CD4-positive, CD25-positive, alpha-beta regulatory T cell (primary cell): ENCODE measurements at regions not wholly inside any gene's neighbourhood (a gene's known extent, or its start where the extent isn't known, plus 50 kb on each side); places are given as distances from the start of the nearest gene placed in this dataset.

ENCODE experiments used
- ATAC-seq, 2 donors: fragments of 150-1000 bp; cut with Tn5 transposase; one replicate each; pipeline ENCODE4 v1.10.0; 2021; ENCODE audit warnings: low read depth in 2 of 2, moderate number of reproducible peaks in 2 of 2, moderate library complexity in 1 of 2
- DNase-seq, 3 donors: peaks; one replicate each; pipeline versions ENCODE4 v3.0.0 to v3.0.0-alpha.2; 2012 to 2022; ENCODE audit warnings: mixed read lengths in 1 of 3
- H3K27ac ChIP-seq: one replicate; pipeline ENCODE4 v1.7.0; 2013; ENCODE audit warnings: mild to moderate bottlenecking, low read length; ENCODE audit not compliant: insufficient read depth, poor library complexity, severe bottlenecking
- H3K27me3 ChIP-seq: one replicate; pipeline ENCODE4 v1.7.0; 2013; ENCODE audit warnings: low read length; ENCODE audit not compliant: control insufficient read depth, insufficient read depth
- H3K36me3 ChIP-seq: one replicate; pipeline ENCODE4 v1.7.0; 2013; ENCODE audit warnings: mild to moderate bottlenecking, low read length, moderate library complexity; ENCODE audit not compliant: control insufficient read depth, insufficient read depth
- H3K4me1 ChIP-seq: 2 replicates; pipeline ENCODE4 v1.7.0; 2013; ENCODE audit warnings: mild to moderate bottlenecking, low read length; ENCODE audit not compliant: insufficient read depth, control insufficient read depth, poor library complexity, severe bottlenecking
- H3K4me3 ChIP-seq: one replicate; pipeline ENCODE4 v1.7.0; 2013; ENCODE audit warnings: low read depth, mild to moderate bottlenecking, low read length, moderate library complexity
- H3K9me3 ChIP-seq, 2 experiments: 1 replicate in 1 of 2; 2 replicates in 1 of 2; pipeline ENCODE4 v1.7.0; 2013; ENCODE audit warnings: low read length in 2 of 2, mild to moderate bottlenecking in 1 of 2, moderate library complexity in 1 of 2; ENCODE audit not compliant: control insufficient read depth in 2 of 2
- H3K27ac Mint-ChIP-seq, 3 donors: one replicate each; pipeline ENCODE4 v1.8.0; 2020 to 2022; ENCODE audit warnings: mild to moderate bottlenecking in 3 of 3, mixed read lengths in 3 of 3, moderate library complexity in 2 of 3
- H3K27me3 Mint-ChIP-seq: one replicate; pipeline ENCODE4 v1.8.0; 2022; ENCODE audit warnings: mild to moderate bottlenecking, mixed read lengths
- H3K36me3 Mint-ChIP-seq: one replicate; pipeline ENCODE4 v1.8.0; 2020; ENCODE audit warnings: mixed read lengths
- H3K4me1 Mint-ChIP-seq, 4 donors: one replicate each; pipeline ENCODE4 v1.8.0; 2020 to 2022; ENCODE audit warnings: mixed read lengths in 4 of 4, mild to moderate bottlenecking in 1 of 4
- H3K4me3 Mint-ChIP-seq, 4 donors: one replicate each; pipeline ENCODE4 v1.8.0; 2020 to 2022; ENCODE audit warnings: mild to moderate bottlenecking in 4 of 4, mixed read lengths in 4 of 4, moderate library complexity in 3 of 4
- H3K9me3 Mint-ChIP-seq, 7 donors: one replicate each; pipeline ENCODE4 v1.8.0; 2020 to 2022; ENCODE audit warnings: mixed read lengths in 7 of 7, mild to moderate bottlenecking in 3 of 7, moderate library complexity in 2 of 7

DNA sequence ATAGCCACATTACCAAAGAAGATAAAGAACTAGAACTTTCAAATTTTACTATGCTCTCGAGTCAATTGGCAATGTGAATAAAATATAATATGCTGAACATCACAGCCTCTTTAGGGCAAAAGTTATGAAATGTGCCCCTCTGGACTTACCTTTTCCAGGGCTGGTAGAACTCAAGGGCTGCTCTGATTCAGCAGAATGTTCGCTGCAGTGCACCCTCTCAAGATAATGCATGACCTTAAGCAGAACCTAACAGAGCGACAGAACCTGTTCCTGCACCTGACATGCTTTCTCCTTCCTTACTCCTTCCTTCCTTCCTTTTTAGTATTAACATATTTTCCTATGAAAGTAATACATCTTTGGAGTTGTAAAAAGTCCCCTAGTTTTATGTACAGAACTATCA is 65.4 kb upstream of the STXBP5 start:
- H3K27me3 ChIP-seq = no peaks in the 10 kb centered on the region
- no peak for DNase-seq
- Mint-ChIP-seq H3K27me3 (no peaks in the 10 kb centered on the region), H3K27ac (no peak overlapping the region), H3K36me3 (no peaks in the 10 kb centered on the region), H3K4me3 (no peak overlapping the region), H3K9me3 (peaks cover 0 to 5% (median 2%) of the 10 kb centered on the region in 7 donors), H3K4me1 (peaks cover 0 to under 1% (median 0%) of the 10 kb centered on the region in 4 donors)
- no peak for ATAC-seq
- no peaks in the 10 kb centered on the region for H3K9me3 ChIP-seq
- no peak overlapping the region for H3K27ac ChIP-seq
- H3K4me1 ChIP-seq = no peaks in the 10 kb centered on the region
- no peak overlapping the region for H3K4me3 ChIP-seq
- H3K36me3 ChIP-seq = no peaks in the 10 kb centered on the region

DNA sequence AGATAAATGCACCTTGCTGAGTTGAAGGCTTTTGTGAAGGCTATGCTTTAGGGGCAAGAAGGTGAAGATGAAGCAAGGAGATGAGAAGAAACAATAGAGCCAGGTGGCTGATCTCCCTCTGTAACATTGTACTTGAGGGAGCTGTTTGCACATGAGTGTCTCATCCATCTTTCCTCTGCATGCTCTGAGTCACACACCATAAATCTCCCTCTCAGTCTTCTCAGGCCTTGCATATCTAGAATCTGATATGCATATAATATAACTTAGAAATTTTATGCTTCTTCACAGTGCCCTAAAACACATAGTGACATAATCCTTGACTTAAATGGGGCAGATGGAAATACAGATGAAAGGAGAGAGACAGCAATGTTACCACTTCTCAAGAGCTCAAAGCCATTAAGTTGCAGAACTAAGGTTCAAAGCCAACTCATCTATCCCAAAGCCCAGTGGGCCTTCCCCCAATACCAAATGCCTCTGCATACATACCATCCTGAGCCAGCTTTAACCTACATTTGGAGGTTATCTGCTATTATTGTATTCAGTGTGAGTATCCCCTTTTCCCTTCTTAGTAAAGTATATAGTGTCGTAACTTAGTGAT is 62.4 kb upstream of the STXBP5 start:
- Mint-ChIP-seq H3K36me3 (no peaks in the 10 kb centered on the region), H3K27me3 (no peaks in the 10 kb centered on the region), H3K27ac (no peak overlapping the region), H3K4me1 (no peaks in the 10 kb centered on the region), H3K9me3 (peaks cover 0 to 3% (median 0%) of the 10 kb centered on the region in 7 donors), H3K4me3 (no peak overlapping the region)
- DNase-seq (no peak), ATAC-seq (no peak)
- no peaks in the 10 kb centered on the region for H3K27me3 ChIP-seq
- H3K36me3 ChIP-seq = no peaks in the 10 kb centered on the region
- H3K27ac ChIP-seq = no peak overlapping the region
- no peaks in the 10 kb centered on the region for H3K9me3 ChIP-seq
- H3K4me1 ChIP-seq = no peaks in the 10 kb centered on the region
- H3K4me3 ChIP-seq = no peak overlapping the region

DNA sequence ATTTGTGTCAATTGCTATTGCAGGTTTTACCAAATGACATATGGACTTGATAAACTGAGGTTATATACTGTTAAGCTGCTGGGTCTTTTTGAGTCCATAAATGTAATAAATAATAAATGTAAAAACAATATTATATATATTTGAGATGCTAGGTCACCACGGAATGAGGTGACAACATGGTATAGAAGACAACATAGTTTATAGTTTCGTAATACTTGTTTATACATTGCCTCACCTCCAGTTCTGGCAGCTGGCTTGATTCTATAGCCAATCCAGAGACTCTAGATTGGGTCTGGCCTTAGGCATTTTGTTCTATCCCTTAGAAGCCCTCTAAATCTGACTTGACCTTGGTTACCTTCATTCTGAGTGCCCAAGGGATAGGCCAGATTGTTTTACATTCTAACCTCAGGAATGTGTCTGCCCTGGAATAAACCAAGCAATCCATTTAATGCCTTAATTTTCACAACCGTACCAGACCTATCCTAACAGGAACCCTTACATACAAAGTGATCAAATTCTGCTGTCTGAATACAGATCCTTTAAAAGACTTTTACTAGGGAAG is 61.5 kb upstream of the STXBP5 start:
- no peak overlapping the region for H3K27ac Mint-ChIP-seq
- H3K4me3 ChIP-seq = no peak overlapping the region
- DNase-seq (no peak), ATAC-seq (no peak)
- H3K9me3 Mint-ChIP-seq = peaks cover 0 to 3% (median 0%) of the 10 kb centered on the region in 7 donors
- no peaks in the 10 kb centered on the region for H3K36me3 Mint-ChIP-seq
- no peaks in the 10 kb centered on the region for H3K4me1 ChIP-seq
- H3K9me3 ChIP-seq = no peaks in the 10 kb centered on the region
- H3K27me3 ChIP-seq = no peaks in the 10 kb centered on the region
- H3K27me3 Mint-ChIP-seq = no peaks in the 10 kb centered on the region
- H3K4me1 Mint-ChIP-seq = no peaks in the 10 kb centered on the region
- no peak overlapping the region for H3K27ac ChIP-seq
- H3K4me3 Mint-ChIP-seq = no peak overlapping the region
- no peaks in the 10 kb centered on the region for H3K36me3 ChIP-seq

DNA sequence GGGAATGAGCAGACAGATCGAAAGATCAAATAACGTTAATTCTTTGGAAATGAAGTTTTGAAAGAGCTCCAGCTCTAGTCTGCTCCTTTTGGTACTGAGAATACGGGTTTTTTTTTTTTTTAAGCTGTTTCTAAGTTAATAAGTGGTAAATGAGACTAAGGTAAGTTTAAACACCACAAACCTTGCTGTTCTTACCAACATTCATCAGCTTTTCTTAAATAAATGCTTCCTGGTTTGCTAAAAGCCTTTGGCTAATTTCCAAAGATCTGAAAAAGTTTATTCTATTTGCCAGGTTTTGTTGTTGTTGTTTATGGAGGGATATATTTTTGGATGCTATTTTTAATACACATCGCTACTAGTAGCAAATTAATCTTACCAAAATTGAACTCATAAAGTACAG is 55.1 kb upstream of the STXBP5 start:
- peaks cover 0 to 3% (median 0%) of the 10 kb centered on the region in 7 donors for H3K9me3 Mint-ChIP-seq
- H3K4me3 Mint-ChIP-seq = no peak overlapping the region
- no peak overlapping the region for H3K27ac ChIP-seq
- no peaks in the 10 kb centered on the region for H3K36me3 Mint-ChIP-seq
- peaks cover 0 to 4% (median under 1%) of the 10 kb centered on the region in 4 donors for H3K4me1 Mint-ChIP-seq
- ATAC-seq (no peak), DNase-seq (no peak)
- H3K27me3 Mint-ChIP-seq = peaks cover 4% of the 10 kb centered on the region
- H3K27me3 ChIP-seq = no peaks in the 10 kb centered on the region
- H3K36me3 ChIP-seq = no peaks in the 10 kb centered on the region
- H3K4me1 ChIP-seq = no peaks in the 10 kb centered on the region
- no peak overlapping the region for H3K27ac Mint-ChIP-seq
- H3K4me3 ChIP-seq = no peak overlapping the region
- H3K9me3 ChIP-seq = no peaks in the 10 kb centered on the region

DNA sequence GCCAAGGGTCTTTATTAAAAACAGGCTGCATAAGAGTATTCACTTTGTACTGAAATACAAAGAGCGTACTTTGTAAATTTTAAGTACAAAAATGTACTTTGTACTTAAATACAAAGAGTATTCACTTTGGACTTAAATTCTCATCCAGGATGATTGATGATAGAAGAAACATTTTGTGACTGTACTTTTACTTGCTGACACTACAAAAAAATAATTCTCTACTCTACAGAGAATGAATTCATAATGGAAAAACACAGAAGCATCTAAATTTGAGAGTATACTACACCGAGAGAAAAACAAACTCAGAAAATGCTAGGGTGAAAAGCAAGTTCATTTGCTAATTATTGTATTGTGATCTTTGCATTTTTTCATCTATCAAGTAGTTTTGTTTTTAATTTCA is 54.4 kb upstream of the STXBP5 start:
- Histone ChIP-seq H3K4me1 (no peaks in the 10 kb centered on the region), H3K36me3 (no peaks in the 10 kb centered on the region), H3K9me3 (no peaks in the 10 kb centered on the region), H3K27ac (no peak overlapping the region), H3K4me3 (no peak overlapping the region), H3K27me3 (no peaks in the 10 kb centered on the region)
- no peak overlapping the region for H3K27ac Mint-ChIP-seq
- ATAC-seq (no peak), DNase-seq (no peak)
- H3K4me3 Mint-ChIP-seq = no peak overlapping the region
- H3K36me3 Mint-ChIP-seq = no peaks in the 10 kb centered on the region
- peaks cover 0 to 3% (median 0%) of the 10 kb centered on the region in 7 donors for H3K9me3 Mint-ChIP-seq
- H3K27me3 Mint-ChIP-seq = peaks cover 4% of the 10 kb centered on the region
- peaks cover 0 to 4% (median under 1%) of the 10 kb centered on the region in 4 donors for H3K4me1 Mint-ChIP-seq

DNA sequence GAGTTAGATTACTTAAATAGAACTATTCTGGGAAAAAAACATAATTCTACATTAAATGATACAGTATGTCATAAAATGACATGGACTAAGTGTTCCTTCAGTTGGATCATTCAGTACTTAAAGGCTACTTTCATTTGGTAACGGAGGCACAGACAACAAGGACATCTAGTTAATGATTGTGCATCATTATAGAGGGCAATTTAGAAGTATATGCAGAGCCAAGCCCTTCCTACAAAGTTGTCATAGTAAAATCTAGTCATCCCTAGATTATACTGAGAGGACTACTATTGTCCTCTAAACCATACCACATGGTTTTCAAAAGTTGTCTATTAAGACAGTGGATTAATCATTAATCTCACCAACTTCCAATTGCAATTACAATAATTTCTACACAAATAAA is 53.9 kb upstream of the STXBP5 start:
- H3K9me3 Mint-ChIP-seq = peaks cover 0 to 3% (median 0%) of the 10 kb centered on the region in 7 donors
- no peak for ATAC-seq
- Histone ChIP-seq H3K9me3 (no peaks in the 10 kb centered on the region), H3K4me1 (no peaks in the 10 kb centered on the region), H3K36me3 (no peaks in the 10 kb centered on the region), H3K27ac (no peak overlapping the region), H3K27me3 (no peaks in the 10 kb centered on the region), H3K4me3 (no peak overlapping the region)
- no peak overlapping the region for H3K27ac Mint-ChIP-seq
- no peak for DNase-seq
- H3K36me3 Mint-ChIP-seq = no peaks in the 10 kb centered on the region
- peaks cover 4% of the 10 kb centered on the region for H3K27me3 Mint-ChIP-seq
- no peak overlapping the region for H3K4me3 Mint-ChIP-seq
- peaks cover 0 to 4% (median under 1%) of the 10 kb centered on the region in 4 donors for H3K4me1 Mint-ChIP-seq
